H1 (cell line): ENCODE measurements at regions not wholly inside any gene's neighbourhood (a gene's known extent, or its start where the extent isn't known, plus 50 kb on each side); places are given as distances from the start of the nearest gene placed in this dataset.

Experiments
- CTCF ChIP-seq, 3 experiments: IDR thresholded peaks; 1 replicate in 2 of 3; 2 replicates in 1 of 3; pipeline versions ENCODE4 v1.5.1 to v1.6.1; 2011; ENCODE audit warnings: low read length in 3 of 3, mild to moderate bottlenecking in 3 of 3, inconsistent platforms in 2 of 3, low read depth in 1 of 3, moderate library complexity in 1 of 3; ENCODE audit not compliant: insufficient read depth in 1 of 3; ENCODE audit errors: control extremely low read depth in 1 of 3
- HDAC2 ChIP-seq, 2 experiments: fragments of 300-600 bp in 1 of 2; sonication (generic) in 1 of 2; IDR thresholded peaks; 2 replicates each; pipeline ENCODE4 v1.6.1; 2011 to 2012; ENCODE audit warnings: low read depth in 2 of 2, low read length in 2 of 2, mild to moderate bottlenecking in 2 of 2, moderate library complexity in 2 of 2, borderline replicate concordance in 1 of 2, inconsistent platforms in 1 of 2
- POLR2A ChIP-seq, 2 experiments: IDR thresholded peaks; 1 replicate in 1 of 2; 2 replicates in 1 of 2; pipeline ENCODE4 v1.6.1; 2011; ENCODE audit warnings: low read depth in 2 of 2, low read length in 2 of 2, mild to moderate bottlenecking in 2 of 2; ENCODE audit errors: control extremely low read depth in 1 of 2
- POLR2AphosphoS5 ChIP-seq: IDR thresholded peaks from 2 replicates; pipeline ENCODE4 v1.6.1; 2011; ENCODE audit warnings: low read depth, low read length
- RAD21 ChIP-seq, 2 experiments: IDR thresholded peaks in 1 of 2; conservative IDR thresholded peaks in 1 of 2; 2 replicates each; pipeline ENCODE4 v1.6.1; 2011; ENCODE audit warnings: low read depth in 2 of 2, low read length in 2 of 2, improper control_type of control experiment in 1 of 2, inconsistent platforms in 1 of 2, mild to moderate bottlenecking in 1 of 2, moderate library complexity in 1 of 2
- TAF1 ChIP-seq: IDR thresholded peaks from 2 replicates; pipeline ENCODE4 v1.6.1; 2011; ENCODE audit warnings: mild to moderate bottlenecking, low read depth, low read length
- YY1 ChIP-seq: IDR thresholded peaks from 2 replicates; pipeline ENCODE4 v1.6.1; 2011; ENCODE audit warnings: low read depth, mild to moderate bottlenecking, low read length

- TF ChIP-seq YY1 (no peak), CTCF (IDR thresholded peaks at IDR 0.05; ENCODE audit: control extremely low read depth in 1 of 3, insufficient read depth in 1 of 3, low read depth in 1 of 3, low read length in 3 of 3) (no peak), RAD21 (IDR thresholded peaks at IDR 0.05 in 1 of 2, conservative IDR thresholded peaks at IDR 0.05 in 1 of 2; ENCODE audit: low read depth in 2 of 2, low read length in 2 of 2) (no peak), POLR2A (IDR thresholded peaks at IDR 0.05; ENCODE audit: control extremely low read depth in 1 of 2, low read depth in 2 of 2, low read length in 2 of 2) (no peak), TAF1 (no peak), HDAC2 (IDR thresholded peaks at IDR 0.05; ENCODE audit: borderline replicate concordance in 1 of 2, low read depth in 2 of 2, low read length in 2 of 2) (no peak), POLR2AphosphoS5 (no peak)
Observed at GRCh38 chr5:20145240-20145639, 157.2 kb upstream of the CDH18 start.
